ENCODE measurements at regions not wholly inside any gene's neighbourhood (a gene's known extent, or its start where the extent isn't known, plus 50 kb on each side); places are given as distances from the start of the nearest gene placed in this dataset.

DNA sequence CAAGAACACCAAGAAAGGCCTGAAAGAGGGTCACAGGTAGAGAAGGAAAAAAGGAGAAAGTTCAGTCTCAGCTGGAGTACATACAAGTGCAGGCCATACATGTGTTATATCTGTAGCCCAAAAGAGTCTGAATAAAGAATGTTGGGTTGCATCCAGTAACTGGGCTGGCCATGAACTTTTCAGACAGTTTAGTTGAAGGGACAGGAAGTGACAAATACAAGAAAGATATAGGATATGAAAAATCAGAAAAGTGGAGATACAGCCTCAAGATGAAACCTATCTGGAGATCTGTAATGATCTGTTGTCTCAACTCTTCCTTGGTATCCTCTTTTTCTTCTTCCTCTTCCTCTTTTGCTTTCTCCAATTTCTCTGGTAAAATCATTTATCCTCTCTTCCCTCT lies 671.7 kb downstream of the MECOM start:
- Mint-ChIP-seq H3K4me1 (ENCODE audit: low read depth) (no peaks in the 10 kb centered on the region), H3K9me3 (peaks cover 0 to 1% of the 10 kb centered on the region in 2 donors), H3K36me3 (ENCODE audit: insufficient read depth in 2 of 2) (no peaks in the 10 kb centered on the region), H3K27ac (no peak overlapping the region), H3K27me3 (ENCODE audit: low read depth) (no peaks in the 10 kb centered on the region), H3K4me3 (no peak overlapping the region)
- no peak for ATAC-seq (replicated peaks in 1 of 2)
- DNase-seq, result no peak

- DNase-seq (no peak), ATAC-seq (replicated peaks in 1 of 2) (no peak)
- Mint-ChIP-seq H3K36me3 (ENCODE audit: insufficient read depth in 2 of 2) (no peaks in the 10 kb centered on the region), H3K9me3 (peaks cover 0 to 1% of the 10 kb centered on the region in 2 donors), H3K4me1 (ENCODE audit: low read depth) (no peaks in the 10 kb centered on the region), H3K27me3 (ENCODE audit: low read depth) (no peaks in the 10 kb centered on the region), H3K4me3 (no peak overlapping the region), H3K27ac (no peak overlapping the region)
These were observed 672.9 kb downstream of the MECOM start for GRCh38 chr3:168990621-168991020.

GRCh38 chr3:168990134-168990533 lies 673.4 kb downstream of the MECOM start:
- H3K9me3 Mint-ChIP-seq, result peaks cover 0 to 1% of the 10 kb centered on the region in 2 donors
- no peaks in the 10 kb centered on the region for H3K4me1 Mint-ChIP-seq (ENCODE audit: low read depth)
- DNase-seq (no peak), ATAC-seq (replicated peaks in 1 of 2) (no peak)
- H3K4me3 Mint-ChIP-seq, result no peak overlapping the region
- H3K36me3 Mint-ChIP-seq (ENCODE audit: insufficient read depth in 2 of 2), result no peaks in the 10 kb centered on the region
- H3K27me3 Mint-ChIP-seq (ENCODE audit: low read depth), result no peaks in the 10 kb centered on the region
- H3K27ac Mint-ChIP-seq, result no peak overlapping the region

DNA sequence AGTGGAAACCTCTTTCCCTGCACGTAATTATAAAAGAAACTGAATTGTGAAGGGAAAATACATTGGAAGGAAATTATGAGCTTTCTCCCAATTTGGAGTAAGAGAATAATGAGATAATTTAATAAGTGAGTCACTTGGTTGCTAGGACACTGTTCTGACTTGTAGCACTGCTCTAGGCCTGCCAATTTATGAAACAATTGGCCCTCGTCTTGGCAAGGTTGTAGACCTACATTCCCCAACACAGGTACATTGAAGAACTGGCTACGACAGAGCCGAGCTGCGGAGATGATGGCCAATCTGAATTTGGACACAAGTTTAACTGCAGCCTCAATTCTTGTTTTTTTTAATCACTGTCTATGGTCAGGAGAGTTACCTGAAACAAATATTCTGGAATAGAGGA lies 674.1 kb downstream of the MECOM start:
- no peaks in the 10 kb centered on the region for H3K4me1 Mint-ChIP-seq (ENCODE audit: low read depth)
- no peak overlapping the region for H3K4me3 Mint-ChIP-seq
- no peak overlapping the region for H3K27ac Mint-ChIP-seq
- H3K27me3 Mint-ChIP-seq (ENCODE audit: low read depth), result no peaks in the 10 kb centered on the region
- no peak for DNase-seq
- H3K36me3 Mint-ChIP-seq (ENCODE audit: insufficient read depth in 2 of 2), result no peaks in the 10 kb centered on the region
- peaks cover 0 to 1% of the 10 kb centered on the region in 2 donors for H3K9me3 Mint-ChIP-seq
- no peak for ATAC-seq (replicated peaks in 1 of 2)

DNA sequence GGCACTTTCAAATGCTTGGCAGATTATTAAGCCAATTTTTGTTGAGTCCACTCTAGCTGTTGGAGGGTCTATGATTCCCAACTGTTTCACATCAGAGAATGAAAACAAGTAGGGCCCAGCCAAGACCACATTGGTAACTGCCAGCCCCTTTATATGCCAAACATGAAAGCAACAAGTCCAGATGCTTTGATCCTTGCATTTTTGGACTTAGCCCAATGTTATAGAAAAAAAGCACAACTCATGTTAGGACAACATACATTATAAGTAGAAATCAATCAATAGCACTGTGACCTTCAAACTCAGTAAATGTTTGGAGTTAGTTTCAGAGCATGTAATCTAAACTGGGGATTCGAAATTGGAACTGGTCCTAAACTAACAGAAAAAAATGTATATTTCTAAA lies 674.7 kb downstream of the MECOM start:
- H3K27ac Mint-ChIP-seq, result no peak overlapping the region
- H3K9me3 Mint-ChIP-seq, result peaks cover 0 to 1% of the 10 kb centered on the region in 2 donors
- no peak for ATAC-seq (replicated peaks in 1 of 2)
- no peaks in the 10 kb centered on the region for H3K4me1 Mint-ChIP-seq (ENCODE audit: low read depth)
- no peaks in the 10 kb centered on the region for H3K36me3 Mint-ChIP-seq (ENCODE audit: insufficient read depth in 2 of 2)
- no peak for DNase-seq
- H3K27me3 Mint-ChIP-seq (ENCODE audit: low read depth), result no peaks in the 10 kb centered on the region
- H3K4me3 Mint-ChIP-seq, result no peak overlapping the region

DNA sequence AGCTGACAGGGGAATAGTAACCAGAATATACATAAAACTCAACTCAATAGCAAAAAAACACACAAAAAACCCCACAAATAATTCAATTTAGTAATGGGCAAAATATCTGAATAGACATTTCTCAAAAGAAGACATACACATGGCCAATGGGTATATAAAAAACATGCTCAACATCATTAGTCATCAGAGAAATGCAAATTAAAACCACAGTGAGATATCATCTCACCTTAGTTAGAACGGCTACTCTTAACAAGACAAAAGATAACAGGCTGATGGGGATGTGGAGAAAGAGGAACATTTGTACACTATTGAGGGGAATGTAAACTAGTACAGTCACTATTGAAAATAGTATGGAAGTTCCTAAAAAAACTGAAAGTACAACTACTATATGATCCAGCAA lies 678.6 kb downstream of the MECOM start:
- Mint-ChIP-seq H3K4me3 (no peak overlapping the region), H3K4me1 (ENCODE audit: low read depth) (no peaks in the 10 kb centered on the region), H3K27ac (no peak overlapping the region), H3K36me3 (ENCODE audit: insufficient read depth in 2 of 2) (no peaks in the 10 kb centered on the region), H3K27me3 (ENCODE audit: low read depth) (no peaks in the 10 kb centered on the region), H3K9me3 (no peaks in the 10 kb centered on the region)
- ATAC-seq (replicated peaks in 1 of 2) (no peak), DNase-seq (no peak)

- ATAC-seq (replicated peaks in 1 of 2) (no peak), DNase-seq (no peak)
- Mint-ChIP-seq H3K27ac (no peak overlapping the region), H3K36me3 (ENCODE audit: insufficient read depth in 2 of 2) (no peaks in the 10 kb centered on the region), H3K4me1 (ENCODE audit: low read depth) (no peaks in the 10 kb centered on the region), H3K4me3 (no peak overlapping the region), H3K9me3 (no peaks in the 10 kb centered on the region), H3K27me3 (ENCODE audit: low read depth) (no peaks in the 10 kb centered on the region)
These were observed 680.5 kb downstream of the MECOM start for GRCh38 chr3:168983046-168983445.

GRCh38 chr3:168981396-168981795 lies 682.1 kb downstream of the MECOM start:
- H3K4me1 Mint-ChIP-seq (ENCODE audit: low read depth), result no peaks in the 10 kb centered on the region
- H3K27me3 Mint-ChIP-seq (ENCODE audit: low read depth), result no peaks in the 10 kb centered on the region
- DNase-seq (no peak), ATAC-seq (replicated peaks in 1 of 2) (no peak)
- H3K36me3 Mint-ChIP-seq (ENCODE audit: insufficient read depth in 2 of 2), result no peaks in the 10 kb centered on the region
- no peaks in the 10 kb centered on the region for H3K9me3 Mint-ChIP-seq
- H3K27ac Mint-ChIP-seq, result no peak overlapping the region
- H3K4me3 Mint-ChIP-seq, result no peak overlapping the region

GRCh38 chr3:168977716-168978374 lies 685.7 kb downstream of the MECOM start:
- Mint-ChIP-seq H3K27me3 (ENCODE audit: low read depth) (no peaks in the 10 kb centered on the region), H3K36me3 (ENCODE audit: insufficient read depth in 2 of 2) (no peaks in the 10 kb centered on the region), H3K4me1 (ENCODE audit: low read depth) (no peaks in the 10 kb centered on the region), H3K27ac (no peak overlapping the region), H3K9me3 (no peaks in the 10 kb centered on the region), H3K4me3 (no peak overlapping the region)
- ATAC-seq (replicated peaks in 1 of 2) (no peak), DNase-seq (no peak)

DNA sequence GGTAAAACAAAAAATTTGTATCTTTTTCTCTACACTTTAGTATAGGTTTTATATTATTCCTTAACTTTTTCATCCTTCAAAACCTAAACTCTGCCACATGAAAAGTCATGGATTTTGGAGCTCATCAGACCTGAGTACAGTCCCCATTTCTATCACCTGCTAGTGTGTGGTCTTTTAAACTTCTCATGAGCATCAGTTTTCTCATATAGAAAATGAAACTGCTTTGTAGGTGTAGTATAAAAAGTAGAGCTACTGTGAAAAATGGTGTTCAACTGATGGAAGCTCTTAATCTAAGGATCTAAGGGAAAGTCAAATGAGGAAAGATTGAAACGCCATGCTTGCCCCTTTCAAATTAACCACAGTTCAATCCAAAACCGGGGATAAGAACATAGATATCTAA lies 686.5 kb downstream of the MECOM start:
- H3K4me1 Mint-ChIP-seq (ENCODE audit: low read depth), result no peaks in the 10 kb centered on the region
- no peak overlapping the region for H3K4me3 Mint-ChIP-seq
- ATAC-seq (replicated peaks in 1 of 2), result no peak
- H3K27me3 Mint-ChIP-seq (ENCODE audit: low read depth), result no peaks in the 10 kb centered on the region
- H3K9me3 Mint-ChIP-seq, result no peaks in the 10 kb centered on the region
- DNase-seq, result no peak
- no peak overlapping the region for H3K27ac Mint-ChIP-seq
- no peaks in the 10 kb centered on the region for H3K36me3 Mint-ChIP-seq (ENCODE audit: insufficient read depth in 2 of 2)

DNA sequence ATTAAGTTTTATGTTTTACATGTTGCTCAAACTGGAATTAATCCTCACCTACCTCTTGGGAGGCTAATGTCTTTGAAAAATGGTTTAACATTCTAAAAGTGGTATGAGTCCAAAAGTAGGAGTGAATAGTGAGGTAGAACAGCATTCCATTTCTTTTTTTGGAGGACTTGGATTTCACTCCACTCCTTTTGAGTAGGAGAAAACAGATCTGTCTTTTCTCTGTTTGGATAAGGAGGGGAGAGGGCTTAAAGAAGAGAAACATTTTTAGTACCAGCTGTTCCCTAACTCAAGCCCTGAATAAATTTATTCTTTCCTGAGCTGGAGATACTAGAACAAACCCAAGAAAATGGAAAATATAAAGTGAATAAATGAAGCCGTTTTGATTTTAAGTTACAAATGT lies 687.9 kb downstream of the MECOM start:
- no peaks in the 10 kb centered on the region for H3K9me3 Mint-ChIP-seq

DNA sequence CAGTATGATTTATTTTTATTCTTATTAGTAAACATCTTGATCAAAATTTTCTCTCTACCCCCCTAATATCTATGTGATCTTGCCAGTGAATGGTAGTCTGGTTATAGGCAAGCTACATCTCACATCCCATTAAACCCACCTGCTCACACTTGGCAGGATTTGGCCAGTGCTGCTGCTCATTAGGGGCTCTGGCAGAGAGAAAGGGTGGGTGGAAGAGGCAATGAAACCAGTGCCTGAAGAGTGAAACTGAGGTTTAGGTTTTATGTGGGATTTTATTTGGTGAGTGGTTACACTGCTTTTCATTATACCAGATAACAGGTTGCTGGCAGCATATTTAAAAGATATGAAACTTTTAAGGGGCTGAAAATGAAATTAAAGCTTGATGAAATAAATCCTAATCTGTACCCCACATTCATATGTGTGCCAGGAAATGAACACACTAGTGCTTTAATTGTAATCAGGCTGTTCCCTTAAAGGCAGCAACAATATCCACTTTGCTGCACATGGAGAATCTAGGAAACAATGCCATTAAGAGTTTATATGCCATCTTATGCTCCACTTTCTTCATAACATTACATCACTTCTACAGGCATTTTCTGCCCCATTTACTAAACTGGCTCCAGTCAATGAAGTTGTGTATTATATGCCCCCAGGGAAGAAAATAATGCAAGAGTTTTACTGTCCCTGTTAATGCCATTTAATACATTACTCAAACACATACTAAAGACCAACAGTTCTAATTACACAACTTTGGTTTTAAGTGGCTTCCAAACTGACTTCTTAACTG lies 688.7 kb downstream of the MECOM start:
- no peaks in the 10 kb centered on the region for H3K27me3 Mint-ChIP-seq (ENCODE audit: low read depth)
- no peak overlapping the region for H3K4me3 Mint-ChIP-seq
- no peak for ATAC-seq (replicated peaks in 1 of 2)
- H3K9me3 Mint-ChIP-seq, result no peaks in the 10 kb centered on the region
- H3K4me1 Mint-ChIP-seq (ENCODE audit: low read depth), result no peaks in the 10 kb centered on the region
- DNase-seq, result no peak
- H3K27ac Mint-ChIP-seq, result no peak overlapping the region
- no peaks in the 10 kb centered on the region for H3K36me3 Mint-ChIP-seq (ENCODE audit: insufficient read depth in 2 of 2)

More for the DNA sequence above, 687.9 kb downstream of the MECOM start:
- Mint-ChIP-seq H3K27ac (no peak overlapping the region), H3K4me3 (no peak overlapping the region), H3K27me3 (ENCODE audit: low read depth) (no peaks in the 10 kb centered on the region), H3K36me3 (ENCODE audit: insufficient read depth in 2 of 2) (no peaks in the 10 kb centered on the region), H3K4me1 (ENCODE audit: low read depth) (no peaks in the 10 kb centered on the region)
- ATAC-seq (replicated peaks in 1 of 2) (no peak), DNase-seq (no peak)

- Mint-ChIP-seq H3K27ac (no peak overlapping the region), H3K4me3 (no peak overlapping the region), H3K4me1 (ENCODE audit: low read depth) (no peaks in the 10 kb centered on the region), H3K9me3 (no peaks in the 10 kb centered on the region), H3K36me3 (ENCODE audit: insufficient read depth in 2 of 2) (no peaks in the 10 kb centered on the region), H3K27me3 (ENCODE audit: low read depth) (no peaks in the 10 kb centered on the region)
- no peak for ATAC-seq (replicated peaks in 1 of 2)
- DNase-seq, result no peak
These were observed 689.6 kb downstream of the MECOM start for GRCh38 chr3:168973897-168974296.

DNA sequence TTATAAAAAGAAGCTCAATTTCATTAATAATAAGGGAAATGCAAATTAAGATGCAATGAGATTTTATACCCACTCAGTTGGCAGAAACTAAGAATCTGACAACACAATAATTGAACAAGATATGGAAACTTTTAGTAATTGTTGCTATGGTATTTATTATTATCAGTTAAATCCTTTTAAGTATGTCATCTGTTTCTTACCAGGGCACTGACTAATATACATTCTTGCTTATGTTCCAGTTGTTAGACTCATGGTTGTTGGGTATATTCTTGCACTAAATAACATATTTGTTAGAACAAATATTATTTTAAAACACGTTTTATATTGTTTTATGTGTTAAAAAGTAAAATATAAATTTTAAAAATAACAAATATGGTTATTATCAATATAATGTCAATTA lies 690.3 kb downstream of the MECOM start:
- no peak for DNase-seq

More for the DNA sequence above, 690.3 kb downstream of the MECOM start:
- Mint-ChIP-seq H3K9me3 (no peaks in the 10 kb centered on the region), H3K4me1 (ENCODE audit: low read depth) (no peaks in the 10 kb centered on the region), H3K27ac (no peak overlapping the region), H3K4me3 (no peak overlapping the region), H3K27me3 (ENCODE audit: low read depth) (no peaks in the 10 kb centered on the region), H3K36me3 (ENCODE audit: insufficient read depth in 2 of 2) (no peaks in the 10 kb centered on the region)
- ATAC-seq (replicated peaks in 1 of 2), result no peak

All from activated T-cell treated with anti-CD3 and anti-CD28 coated beads, Interleukin-2, amount 50 U/mL, for 72 hours (primary cell).